HFF-Myc (cell line): ENCODE measurements at regions not wholly inside any gene's neighbourhood (a gene's known extent, or its start where the extent isn't known, plus 50 kb on each side); places are given as distances from the start of the nearest gene placed in this dataset.

ENCODE experiments used
- DNase-seq: peaks from one replicate; pipeline ENCODE4 v3.0.0-alpha.2; 2011; ENCODE audit warnings: low read depth; ENCODE audit errors: extremely low read depth
- H3K4me3 ChIP-seq: replicated peaks from 2 replicates; pipeline ENCODE4 v1.5.1; 2011; ENCODE audit warnings: low read depth, mild to moderate bottlenecking, control low read depth, low read length
- CTCF ChIP-seq: IDR thresholded peaks from 2 replicates; pipeline ENCODE4 v1.5.1; 2012; ENCODE audit warnings: mild to moderate bottlenecking, low read depth, low read length, control low read depth; ENCODE audit errors: missing control alignments

- no peak for TF ChIP-seq CTCF
- no peak for DNase-seq
- no peak overlapping the region for H3K4me3 ChIP-seq
These were observed 146.9 kb upstream of the UFM1 start for GRCh38 chr13:38202740-38203139.

- no peak overlapping the region for H3K4me3 ChIP-seq
- no peak for DNase-seq
- TF ChIP-seq CTCF, result no peak
These were observed 158.6 kb upstream of the UFM1 start for GRCh38 chr13:38191016-38191415.

GRCh38 chr13:38180670-38181069, 169.0 kb upstream of the UFM1 start:
- no peak for DNase-seq
- TF ChIP-seq CTCF, result no peak
- no peak overlapping the region for H3K4me3 ChIP-seq

GRCh38 chr13:38180126-38180525, 169.5 kb upstream of the UFM1 start:
- H3K4me3 ChIP-seq, result no peak overlapping the region
- TF ChIP-seq CTCF, result no peak
- DNase-seq, result no peak

- no peak overlapping the region for H3K4me3 ChIP-seq
- no peak for TF ChIP-seq CTCF
- DNase-seq, result no peak
These were observed 173.0 kb upstream of the UFM1 start for GRCh38 chr13:38176664-38177063.

GRCh38 chr13:38173403-38173802, 176.2 kb upstream of the UFM1 start:
- no peak for TF ChIP-seq CTCF
- DNase-seq, result no peak
- no peak overlapping the region for H3K4me3 ChIP-seq

- DNase-seq, result no peak
- TF ChIP-seq CTCF, result no peak
- H3K4me3 ChIP-seq, result no peak overlapping the region
These were observed 182.4 kb upstream of the UFM1 start for GRCh38 chr13:38167164-38167822.
